ENCODE measurements at regions not wholly inside any gene's neighbourhood (a gene's known extent, or its start where the extent isn't known, plus 50 kb on each side); places are given as distances from the start of the nearest gene placed in this dataset.

GRCh38 chr5:93930098-93930497 lies 188.7 kb upstream of the POU5F2 start:
- Histone ChIP-seq H4K20me1 (ENCODE audit: insufficient read depth, low read length) (no peaks in the 10 kb centered on the region), H3K36me3 (replicated peaks; ENCODE audit: low read depth, low read length) (no peaks in the 10 kb centered on the region), H3K4me1 (ENCODE audit: low read length) (no peaks in the 10 kb centered on the region), H3K79me2 (ENCODE audit: low read length) (no peaks in the 10 kb centered on the region), H3K27me3 (ENCODE audit: low read depth, low read length) (no peaks in the 10 kb centered on the region), H3K27ac (ENCODE audit: low read length) (no peak overlapping the region), H2AFZ (ENCODE audit: low read depth, low read length) (no peak overlapping the region), H3K9me3 (ENCODE audit: insufficient read depth, low read length) (no peaks in the 10 kb centered on the region), H3K9ac (ENCODE audit: low read length) (no peak overlapping the region), H3K4me2 (ENCODE audit: low read length) (no peak overlapping the region), H3K4me3 (ENCODE audit: low read length) (no peak overlapping the region)
- TF ChIP-seq CTCF (IDR thresholded peaks at IDR 0.05; ENCODE audit: low read depth, low read length): no peak
- TF ChIP-seq EZH2phosphoT487 (IDR thresholded peaks at IDR 0.05; ENCODE audit: low read depth): no peak

GRCh38 chr5:93929131-93929530 lies 187.7 kb upstream of the POU5F2 start:
- Histone ChIP-seq H3K79me2 (ENCODE audit: low read length) (no peaks in the 10 kb centered on the region), H3K36me3 (replicated peaks; ENCODE audit: low read depth, low read length) (no peaks in the 10 kb centered on the region), H2AFZ (ENCODE audit: low read depth, low read length) (no peak overlapping the region), H3K4me3 (ENCODE audit: low read length) (no peak overlapping the region), H4K20me1 (ENCODE audit: insufficient read depth, low read length) (no peaks in the 10 kb centered on the region), H3K9me3 (ENCODE audit: insufficient read depth, low read length) (no peaks in the 10 kb centered on the region), H3K27me3 (ENCODE audit: low read depth, low read length) (no peaks in the 10 kb centered on the region), H3K4me1 (ENCODE audit: low read length) (no peaks in the 10 kb centered on the region), H3K4me2 (ENCODE audit: low read length) (no peak overlapping the region), H3K9ac (ENCODE audit: low read length) (no peak overlapping the region), H3K27ac (ENCODE audit: low read length) (no peak overlapping the region)
- no peak for TF ChIP-seq CTCF (IDR thresholded peaks at IDR 0.05; ENCODE audit: low read depth, low read length)
- TF ChIP-seq EZH2phosphoT487 (IDR thresholded peaks at IDR 0.05; ENCODE audit: low read depth): no peak

GRCh38 chr5:93926831-93927620 lies 185.6 kb upstream of the POU5F2 start:
- no peaks in the 10 kb centered on the region for H3K4me1 ChIP-seq (ENCODE audit: low read length)
- no peaks in the 10 kb centered on the region for H3K27me3 ChIP-seq (ENCODE audit: low read depth, low read length)
- no peaks in the 10 kb centered on the region for H3K79me2 ChIP-seq (ENCODE audit: low read length)
- TF ChIP-seq EZH2phosphoT487 (IDR thresholded peaks at IDR 0.05; ENCODE audit: low read depth): no peak
- TF ChIP-seq CTCF (IDR thresholded peaks at IDR 0.05; ENCODE audit: low read depth, low read length): no peak
- no peak overlapping the region for H3K4me2 ChIP-seq (ENCODE audit: low read length)
- H3K9ac ChIP-seq (ENCODE audit: low read length): no peak overlapping the region
- no peak overlapping the region for H3K27ac ChIP-seq (ENCODE audit: low read length)
- H3K4me3 ChIP-seq (ENCODE audit: low read length): no peak overlapping the region
- no peak overlapping the region for H2AFZ ChIP-seq (ENCODE audit: low read depth, low read length)
- H3K9me3 ChIP-seq (ENCODE audit: insufficient read depth, low read length): no peaks in the 10 kb centered on the region
- no peaks in the 10 kb centered on the region for H3K36me3 ChIP-seq (replicated peaks; ENCODE audit: low read depth, low read length)
- H4K20me1 ChIP-seq (ENCODE audit: insufficient read depth, low read length): no peaks in the 10 kb centered on the region

- no peak overlapping the region for H3K27ac ChIP-seq (ENCODE audit: low read length)
- H4K20me1 ChIP-seq (ENCODE audit: insufficient read depth, low read length): no peaks in the 10 kb centered on the region
- H2AFZ ChIP-seq (ENCODE audit: low read depth, low read length): no peak overlapping the region
- H3K27me3 ChIP-seq (ENCODE audit: low read depth, low read length): no peaks in the 10 kb centered on the region
- no peak overlapping the region for H3K9ac ChIP-seq (ENCODE audit: low read length)
- no peaks in the 10 kb centered on the region for H3K79me2 ChIP-seq (ENCODE audit: low read length)
- no peak overlapping the region for H3K4me3 ChIP-seq (ENCODE audit: low read length)
- no peak for TF ChIP-seq EZH2phosphoT487 (IDR thresholded peaks at IDR 0.05; ENCODE audit: low read depth)
- no peak for TF ChIP-seq CTCF (IDR thresholded peaks at IDR 0.05; ENCODE audit: low read depth, low read length)
- no peaks in the 10 kb centered on the region for H3K36me3 ChIP-seq (replicated peaks; ENCODE audit: low read depth, low read length)
- no peaks in the 10 kb centered on the region for H3K4me1 ChIP-seq (ENCODE audit: low read length)
- H3K4me2 ChIP-seq (ENCODE audit: low read length): no peak overlapping the region
- no peaks in the 10 kb centered on the region for H3K9me3 ChIP-seq (ENCODE audit: insufficient read depth, low read length)
These were observed 183.9 kb upstream of the POU5F2 start for GRCh38 chr5:93925321-93925720.
